K562 (cell line): ENCODE measurements at regions not wholly inside any gene's neighbourhood (a gene's known extent, or its start where the extent isn't known, plus 50 kb on each side); places are given as distances from the start of the nearest gene placed in this dataset.

Experiments
- CTCF ChIP-seq, 3 experiments: IDR thresholded peaks in 2 of 3; conservative IDR thresholded peaks in 1 of 3; 2 replicates each; pipeline ENCODE4 v1.5.1; 2011 to 2012; ENCODE audit warnings: low read length in 3 of 3, mild to moderate bottlenecking in 3 of 3, control low read depth in 2 of 3, improper control_type of control experiment in 1 of 3, inconsistent platforms in 1 of 3, low read depth in 1 of 3, mixed read lengths in 1 of 3, moderate library complexity in 1 of 3; ENCODE audit not compliant: insufficient read depth in 2 of 3
- IRF1 ChIP-seq: sonication (generic); formaldehyde crosslinking; IDR thresholded peaks from 2 replicates; pipeline ENCODE4 v1.8.0; 2022; ENCODE audit warnings: missing genetic modification reagents, mild to moderate bottlenecking, borderline replicate concordance
- MXD1 ChIP-seq: fragments of 250-450 bp; sonication (Bioruptor Pico); IDR thresholded peaks from 2 replicates; pipeline ENCODE4 v1.8.0; 2021; ENCODE audit warnings: borderline replicate concordance, mild to moderate bottlenecking, moderate library complexity; ENCODE audit not compliant: poor library complexity, severe bottlenecking
- NBN ChIP-seq: fragments of 450-650 bp; IDR thresholded peaks from 2 replicates; pipeline ENCODE4 v1.6.1; 2016; ENCODE audit warnings: low read depth, mild to moderate bottlenecking
- POLR2AphosphoS5 ChIP-seq: IDR thresholded peaks from 2 replicates; pipeline ENCODE4 v1.6.1; 2011; ENCODE audit warnings: mild to moderate bottlenecking, low read depth, low read length, moderate library complexity; ENCODE audit not compliant: control insufficient read depth, insufficient read depth
- STAT6 ChIP-seq: sonication (generic); formaldehyde crosslinking; IDR thresholded peaks from 2 replicates; pipeline ENCODE4 v1.8.1; 2023; ENCODE audit warnings: mild to moderate bottlenecking, missing genetic modification reagents
- TCF7 ChIP-seq: sonication (generic); IDR thresholded peaks from 2 replicates; pipeline ENCODE4 v1.6.1; 2016; ENCODE audit warnings: antibody characterized with exemption, borderline replicate concordance
- ZNF239 ChIP-seq: fragments of 250-450 bp; sonication (Bioruptor Pico); IDR thresholded peaks from 2 replicates; pipeline ENCODE4 v1.4.0; 2020; ENCODE audit warnings: mild to moderate bottlenecking

- TF ChIP-seq TCF7 (no peak), CTCF (IDR thresholded peaks at IDR 0.05 in 2 of 3, conservative IDR thresholded peaks at IDR 0.05 in 1 of 3; ENCODE audit: insufficient read depth in 2 of 3, low read depth in 1 of 3, low read length in 3 of 3) (no peak), NBN (no peak), POLR2AphosphoS5 (no peak), ZNF239 (no peak), STAT6 (no peak), IRF1 (CRISPR knock-in tag) (no peak), MXD1 (CRISPR knock-in tag) (no peak)
Measured at GRCh38 chr17:13725288-13725990, 123.7 kb upstream of the HS3ST3A1 start.
